GM23248 (cell line): ENCODE measurements at regions not wholly inside any gene's neighbourhood (a gene's known extent, or its start where the extent isn't known, plus 50 kb on each side); places are given as distances from the start of the nearest gene placed in this dataset.

Experiments
- EZH2 ChIP-seq: fragments of 200-600 bp; sonication (generic); IDR thresholded peaks from 2 replicates; pipeline ENCODE4 v1.6.1; 2018; ENCODE audit warnings: antibody characterized with exemption, mild to moderate bottlenecking; ENCODE audit not compliant: insufficient read depth, poor library complexity, severe bottlenecking
- EZH2phosphoT487 ChIP-seq: fragments of 200-600 bp; sonication (generic); IDR thresholded peaks from 2 replicates; pipeline ENCODE4 v1.6.1; 2018; ENCODE audit warnings: antibody characterized with exemption, moderate library complexity, mild to moderate bottlenecking, low read depth; ENCODE audit not compliant: insufficient read depth

- TF ChIP-seq EZH2 (no peak), EZH2phosphoT487 (no peak)
Observed at GRCh38 chr20:62546606-62547005, 70.8 kb upstream of the GATA5 start.
